H9 (cell line): ENCODE measurements at regions not wholly inside any gene's neighbourhood (a gene's known extent, or its start where the extent isn't known, plus 50 kb on each side); places are given as distances from the start of the nearest gene placed in this dataset.

Experiments used
- DNase-seq: peaks from one replicate; pipeline ENCODE4 v3.0.0-alpha.2; 2017
- H2AFZ ChIP-seq: one replicate; pipeline ENCODE4 v1.6.1; 2013; ENCODE audit warnings: mild to moderate bottlenecking, low read length, control low read depth, moderate library complexity
- H2AK5ac ChIP-seq: 2 replicates; pipeline ENCODE4 v1.6.1; 2013; ENCODE audit warnings: low read length, control low read depth, mixed read lengths; ENCODE audit not compliant: insufficient read length
- H2BK120ac ChIP-seq: one replicate; pipeline ENCODE4 v1.6.1; 2013; ENCODE audit warnings: low read depth, mild to moderate bottlenecking, low read length, control low read depth, inconsistent platforms; ENCODE audit not compliant: poor library complexity, severe bottlenecking
- H2BK12ac ChIP-seq: 2 replicates; pipeline ENCODE4 v1.6.1; 2013; ENCODE audit warnings: low read length, control low read depth, mixed read lengths, low read depth; ENCODE audit not compliant: insufficient read length
- H2BK15ac ChIP-seq: 2 replicates; pipeline ENCODE4 v1.6.1; 2013; ENCODE audit warnings: low read depth, low read length, control low read depth
- H2BK20ac ChIP-seq: one replicate; pipeline ENCODE4 v1.6.1; 2013; ENCODE audit warnings: low read depth, mild to moderate bottlenecking, low read length, control low read depth, inconsistent platforms; ENCODE audit not compliant: poor library complexity, severe bottlenecking
- H2BK5ac ChIP-seq: 2 replicates; pipeline ENCODE4 v1.6.1; 2013; ENCODE audit warnings: low read length, control low read depth, mixed read lengths; ENCODE audit not compliant: insufficient read length
- H3K14ac ChIP-seq: 2 replicates; pipeline ENCODE4 v1.6.1; 2013; ENCODE audit warnings: low read length, control low read depth; ENCODE audit not compliant: insufficient read depth
- H3K18ac ChIP-seq: 2 replicates; pipeline ENCODE4 v1.6.1; 2013; ENCODE audit warnings: low read depth, mild to moderate bottlenecking, mixed read lengths, low read length, control low read depth; ENCODE audit not compliant: insufficient read length
- H3K23ac ChIP-seq: 2 replicates; pipeline ENCODE4 v1.6.1; 2013; ENCODE audit warnings: low read length, control low read depth, mixed read lengths, low read depth; ENCODE audit not compliant: insufficient read length
- H3K23me2 ChIP-seq: 2 replicates; pipeline ENCODE4 v1.6.1; 2013; ENCODE audit warnings: low read depth, mild to moderate bottlenecking, mixed read lengths, low read length, control low read depth; ENCODE audit not compliant: insufficient read length, poor library complexity, severe bottlenecking
- H3K27ac ChIP-seq: 2 replicates; pipeline ENCODE4 v1.5.1; 2013; ENCODE audit warnings: low read length, control low read depth, mixed read lengths, low read depth; ENCODE audit not compliant: insufficient read length
- H3K27me3 ChIP-seq: 2 replicates; pipeline ENCODE4 v1.6.1; 2013; ENCODE audit warnings: low read length, control low read depth, inconsistent platforms; ENCODE audit not compliant: insufficient read depth
- H3K4ac ChIP-seq: 2 replicates; pipeline ENCODE4 v1.6.1; 2013; ENCODE audit warnings: low read depth, mild to moderate bottlenecking, control low read depth, inconsistent platforms, low read length, moderate library complexity
- H3K4me1 ChIP-seq: 2 replicates; pipeline ENCODE4 v1.6.1; 2013; ENCODE audit warnings: low read length, control low read depth, inconsistent platforms; ENCODE audit not compliant: insufficient read depth
- H3K4me2 ChIP-seq: 2 replicates; pipeline ENCODE4 v1.6.1; 2013; ENCODE audit warnings: low read length, control low read depth, mixed read lengths; ENCODE audit not compliant: insufficient read length, insufficient read depth
- H3K56ac ChIP-seq: 2 replicates; pipeline ENCODE4 v1.6.1; 2013; ENCODE audit warnings: low read depth, mild to moderate bottlenecking, mixed read lengths, low read length, control low read depth; ENCODE audit not compliant: insufficient read length
- H3K79me1 ChIP-seq: 2 replicates; pipeline ENCODE4 v1.6.1; 2013; ENCODE audit warnings: low read depth, mild to moderate bottlenecking, moderate library complexity, low read length, control low read depth, inconsistent platforms; ENCODE audit not compliant: insufficient read depth, poor library complexity, severe bottlenecking
- H3K79me2 ChIP-seq: 2 replicates; pipeline ENCODE4 v1.6.1; 2013; ENCODE audit warnings: low read length, control low read depth, inconsistent platforms; ENCODE audit not compliant: insufficient read depth
- H3K9ac ChIP-seq: 2 replicates; pipeline ENCODE4 v1.6.1; 2013; ENCODE audit warnings: low read length, control low read depth, mixed read lengths; ENCODE audit not compliant: insufficient read length; ENCODE audit errors: extremely low read depth
- H3K9me3 ChIP-seq: one replicate; pipeline ENCODE4 v1.6.1; 2013; ENCODE audit warnings: low read depth, low read length, inconsistent platforms; ENCODE audit not compliant: control insufficient read depth
- H3T11ph ChIP-seq: one replicate; pipeline ENCODE4 v1.6.1; 2013; ENCODE audit warnings: mild to moderate bottlenecking, low read length, control low read depth, inconsistent platforms
- H4K20me1 ChIP-seq: one replicate; pipeline ENCODE4 v1.6.1; 2013; ENCODE audit not compliant: control insufficient read depth, insufficient read length, insufficient read depth
- H4K5ac ChIP-seq: 2 replicates; pipeline ENCODE4 v1.6.1; 2013; ENCODE audit warnings: low read depth, mild to moderate bottlenecking, mixed read lengths, low read length, control low read depth; ENCODE audit not compliant: insufficient read length
- H4K8ac ChIP-seq: replicated peaks from 2 replicates; pipeline ENCODE4 v1.6.1; 2013; ENCODE audit warnings: low read length, control low read depth, mixed read lengths, low read depth; ENCODE audit not compliant: insufficient read length
- H4K91ac ChIP-seq: 2 replicates; pipeline ENCODE4 v1.6.1; 2013; ENCODE audit warnings: low read depth, mild to moderate bottlenecking, moderate library complexity, mixed read lengths, low read length, control low read depth; ENCODE audit not compliant: insufficient read length
- H3K27ac Mint-ChIP-seq, 3 experiments: 2 replicates in 2 of 3; 3 replicates in 1 of 3; pipeline ENCODE4 v1.8.0; 2020 to 2021; ENCODE audit warnings: mixed read lengths in 3 of 3, mild to moderate bottlenecking in 1 of 3, moderate library complexity in 1 of 3
- H3K27me3 Mint-ChIP-seq: 2 replicates; pipeline ENCODE4 v1.8.0; 2021; ENCODE audit warnings: low read depth, mild to moderate bottlenecking, moderate library complexity, mixed read lengths
- H3K36me3 Mint-ChIP-seq, 3 experiments: 2 replicates in 2 of 3; 3 replicates in 1 of 3; pipeline ENCODE4 v1.8.0; 2020 to 2021; ENCODE audit warnings: low read depth in 3 of 3, mixed read lengths in 3 of 3; ENCODE audit not compliant: insufficient read depth in 1 of 3
- H3K4me1 Mint-ChIP-seq, 2 experiments: 2 replicates each; pipeline ENCODE4 v1.8.0; 2020; ENCODE audit warnings: mixed read lengths in 2 of 2
- H3K4me3 Mint-ChIP-seq, 2 experiments: 2 replicates in 1 of 2; 3 replicates in 1 of 2; pipeline ENCODE4 v1.8.0; 2020 to 2021; ENCODE audit warnings: mild to moderate bottlenecking in 2 of 2, mixed read lengths in 2 of 2, moderate library complexity in 1 of 2
- H3K9me3 Mint-ChIP-seq, 2 experiments: 2 replicates in 1 of 2; 3 replicates in 1 of 2; pipeline ENCODE4 v1.8.0; 2020; ENCODE audit warnings: mild to moderate bottlenecking in 2 of 2, mixed read lengths in 2 of 2, moderate library complexity in 1 of 2
- WGBS: extraction: QIAGEN DNeasy Blood & Tissue Kit; methylation state at CpG from one replicate; pipeline ENCODE4 v1.1.7; 2013; ENCODE audit warnings: missing lambda C conversion rate, low lambda C conversion rate, mixed read lengths; ENCODE audit not compliant: insufficient read length; ENCODE audit errors: extremely low coverage; 5-methylcytosine and 5-hydroxymethylcytosine counted together
- TF ChIP-seq, protein P1 (sequence below): fragments of 200-600 bp; sonication (generic); conservative IDR thresholded peaks from 3 replicates; pipeline ENCODE4 v1.8.0; 2021; ENCODE audit warnings: antibody characterized with exemption, mild to moderate bottlenecking

DNA sequence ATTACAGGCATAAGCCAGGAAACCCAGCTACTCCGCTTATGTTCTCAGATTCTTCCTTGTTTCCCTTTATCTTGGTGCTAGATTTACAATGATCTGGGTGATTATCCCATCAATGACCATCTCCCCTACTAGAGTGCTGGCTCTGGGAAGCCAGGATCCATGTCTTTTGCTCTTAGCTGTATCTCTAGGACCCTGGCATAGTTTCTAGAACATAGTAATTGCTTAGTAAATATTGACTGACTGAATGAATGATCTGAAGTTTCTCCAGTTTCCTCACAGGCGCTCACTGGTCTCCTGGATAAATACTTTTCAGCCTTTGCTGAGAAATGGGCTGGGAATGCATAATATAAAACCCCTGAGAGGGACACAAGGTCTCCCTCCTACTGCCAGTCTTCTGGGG, 60.0 kb upstream of the KLF9 start:
- Histone ChIP-seq H3K9me3 (no peaks in the 10 kb centered on the region), H3K4me1 (0 out of 2 replicates have a peak, but pooled peaks cover 5% of the 10 kb centered on the region), H3K18ac (no peak overlapping the region), H3K27ac (no peak overlapping the region), H3K79me1 (no peaks in the 10 kb centered on the region), H3K27me3 (no peaks in the 10 kb centered on the region), H2BK5ac (no peak overlapping the region), H3K4ac (no peak overlapping the region), H3K14ac (no peak overlapping the region), H2BK120ac (no peak overlapping the region), H4K91ac (no peak overlapping the region), H4K20me1 (no peaks in the 10 kb centered on the region), H3K9ac (no peak overlapping the region), H3T11ph (no peak overlapping the region), H3K4me2 (no peak overlapping the region), H2BK12ac (no peak overlapping the region), H3K56ac (no peak overlapping the region), H4K5ac (no peak overlapping the region), H3K23ac (no peak overlapping the region), H2BK20ac (no peak overlapping the region), H3K23me2 (no peaks in the 10 kb centered on the region), H2AFZ (no peak overlapping the region), H3K79me2 (no peaks in the 10 kb centered on the region), H2BK15ac (no peak overlapping the region), H2AK5ac (no peak overlapping the region), H4K8ac (no peak overlapping the region)
- no CpG with 5 or more reads among the region's 2 CpGs for WGBS
- Mint-ChIP-seq H3K36me3 (no peaks in the 10 kb centered on the region), H3K4me3 (no peak overlapping the region), H3K4me1 (peaks cover 17 to 19% of the 10 kb centered on the region in 2 experiments), H3K9me3 (no peaks in the 10 kb centered on the region), H3K27me3 (peaks cover 9% of the 10 kb centered on the region), H3K27ac (no peak overlapping the region; a peak in 1 of 7 replicates)
- TF ChIP-seq, protein P1, sequence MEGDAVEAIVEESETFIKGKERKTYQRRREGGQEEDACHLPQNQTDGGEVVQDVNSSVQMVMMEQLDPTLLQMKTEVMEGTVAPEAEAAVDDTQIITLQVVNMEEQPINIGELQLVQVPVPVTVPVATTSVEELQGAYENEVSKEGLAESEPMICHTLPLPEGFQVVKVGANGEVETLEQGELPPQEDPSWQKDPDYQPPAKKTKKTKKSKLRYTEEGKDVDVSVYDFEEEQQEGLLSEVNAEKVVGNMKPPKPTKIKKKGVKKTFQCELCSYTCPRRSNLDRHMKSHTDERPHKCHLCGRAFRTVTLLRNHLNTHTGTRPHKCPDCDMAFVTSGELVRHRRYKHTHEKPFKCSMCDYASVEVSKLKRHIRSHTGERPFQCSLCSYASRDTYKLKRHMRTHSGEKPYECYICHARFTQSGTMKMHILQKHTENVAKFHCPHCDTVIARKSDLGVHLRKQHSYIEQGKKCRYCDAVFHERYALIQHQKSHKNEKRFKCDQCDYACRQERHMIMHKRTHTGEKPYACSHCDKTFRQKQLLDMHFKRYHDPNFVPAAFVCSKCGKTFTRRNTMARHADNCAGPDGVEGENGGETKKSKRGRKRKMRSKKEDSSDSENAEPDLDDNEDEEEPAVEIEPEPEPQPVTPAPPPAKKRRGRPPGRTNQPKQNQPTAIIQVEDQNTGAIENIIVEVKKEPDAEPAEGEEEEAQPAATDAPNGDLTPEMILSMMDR, result no peak
- DNase-seq, result no peak
